B cell (primary cell): ENCODE measurements at regions not wholly inside any gene's neighbourhood (a gene's known extent, or its start where the extent isn't known, plus 50 kb on each side); places are given as distances from the start of the nearest gene placed in this dataset.

ENCODE experiments used
- EZH2 ChIP-seq: IDR thresholded peaks from 2 replicates; pipeline ENCODE4 v1.6.1; 2012; ENCODE audit warnings: borderline replicate concordance, low read depth, mild to moderate bottlenecking, moderate library complexity, low read length; ENCODE audit not compliant: insufficient read depth, poor library complexity, severe bottlenecking
- TF ChIP-seq, protein P1 (sequence below): fragments of 200-600 bp; IDR thresholded peaks from one replicate; pipeline ENCODE4 v1.8.0; 2022; ENCODE audit warnings: antibody characterized with exemption, mild to moderate bottlenecking

DNA sequence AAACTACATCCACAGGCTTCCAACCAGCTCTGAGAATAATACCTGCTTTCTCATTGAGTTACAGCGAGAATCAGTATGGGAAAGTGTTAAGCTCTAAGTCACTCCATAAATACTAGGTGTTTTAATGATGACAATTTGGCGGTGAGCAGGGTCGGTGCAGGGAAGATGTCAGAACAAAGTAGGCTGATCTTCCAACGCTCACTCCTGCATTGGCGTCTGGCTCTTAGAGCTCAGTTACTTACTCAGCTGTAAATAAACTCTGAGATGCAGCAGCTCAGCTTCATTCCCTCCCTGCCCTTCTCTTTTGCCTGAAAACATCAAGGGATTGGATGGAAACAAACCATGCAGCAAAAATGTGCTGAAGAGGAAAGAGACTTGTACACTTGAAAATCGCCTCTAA lies 102.5 kb upstream of the SPACA1 start:
- TF ChIP-seq, protein P1, sequence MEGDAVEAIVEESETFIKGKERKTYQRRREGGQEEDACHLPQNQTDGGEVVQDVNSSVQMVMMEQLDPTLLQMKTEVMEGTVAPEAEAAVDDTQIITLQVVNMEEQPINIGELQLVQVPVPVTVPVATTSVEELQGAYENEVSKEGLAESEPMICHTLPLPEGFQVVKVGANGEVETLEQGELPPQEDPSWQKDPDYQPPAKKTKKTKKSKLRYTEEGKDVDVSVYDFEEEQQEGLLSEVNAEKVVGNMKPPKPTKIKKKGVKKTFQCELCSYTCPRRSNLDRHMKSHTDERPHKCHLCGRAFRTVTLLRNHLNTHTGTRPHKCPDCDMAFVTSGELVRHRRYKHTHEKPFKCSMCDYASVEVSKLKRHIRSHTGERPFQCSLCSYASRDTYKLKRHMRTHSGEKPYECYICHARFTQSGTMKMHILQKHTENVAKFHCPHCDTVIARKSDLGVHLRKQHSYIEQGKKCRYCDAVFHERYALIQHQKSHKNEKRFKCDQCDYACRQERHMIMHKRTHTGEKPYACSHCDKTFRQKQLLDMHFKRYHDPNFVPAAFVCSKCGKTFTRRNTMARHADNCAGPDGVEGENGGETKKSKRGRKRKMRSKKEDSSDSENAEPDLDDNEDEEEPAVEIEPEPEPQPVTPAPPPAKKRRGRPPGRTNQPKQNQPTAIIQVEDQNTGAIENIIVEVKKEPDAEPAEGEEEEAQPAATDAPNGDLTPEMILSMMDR = no peak
- no peak for TF ChIP-seq EZH2
